HG02885 (cell line): ENCODE measurements at regions not wholly inside any gene's neighbourhood (a gene's known extent, or its start where the extent isn't known, plus 50 kb on each side); places are given as distances from the start of the nearest gene placed in this dataset.
"Not testable (repeated sequence)": the region's sequence is repeated elsewhere in the genome, so short reads cannot be mapped to it uniquely, and the experiment has no call there.

ENCODE experiments used
- ATAC-seq: cut with Tn5 transposase; IDR thresholded peaks from one replicate; pipeline ENCODE4 v1.9.1; 2021; ENCODE audit warnings: mild to moderate bottlenecking; ENCODE audit not compliant: unreplicated experiment, poor library complexity

- no peak for ATAC-seq
These were observed 164.7 kb upstream of the TRPM3 start for GRCh38 chr9:71286146-71286545.

DNA sequence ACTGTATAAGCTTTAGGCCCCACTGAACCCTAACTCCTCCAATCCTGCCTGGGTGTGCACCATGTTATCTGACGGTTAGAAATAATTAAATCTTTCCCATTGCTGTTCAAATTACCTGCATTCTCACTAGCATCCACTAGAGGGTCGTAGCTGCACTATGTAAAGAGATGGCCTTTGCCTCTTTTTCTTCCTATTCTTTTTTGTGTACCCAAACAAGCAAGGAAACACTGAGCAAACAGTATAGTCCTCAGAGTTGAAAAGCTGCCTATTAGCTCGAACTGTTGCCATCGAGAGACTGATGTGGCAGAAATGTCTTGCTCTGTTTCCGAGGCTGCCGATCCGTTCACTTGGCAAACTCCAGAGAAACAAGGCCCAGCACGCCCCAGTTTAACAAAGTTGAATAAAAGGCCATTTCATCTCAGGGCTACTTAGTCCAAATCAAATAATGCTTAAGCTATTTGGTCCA lies 163.8 kb upstream of the TRPM3 start:
- ATAC-seq, result peak; percentile 90

DNA sequence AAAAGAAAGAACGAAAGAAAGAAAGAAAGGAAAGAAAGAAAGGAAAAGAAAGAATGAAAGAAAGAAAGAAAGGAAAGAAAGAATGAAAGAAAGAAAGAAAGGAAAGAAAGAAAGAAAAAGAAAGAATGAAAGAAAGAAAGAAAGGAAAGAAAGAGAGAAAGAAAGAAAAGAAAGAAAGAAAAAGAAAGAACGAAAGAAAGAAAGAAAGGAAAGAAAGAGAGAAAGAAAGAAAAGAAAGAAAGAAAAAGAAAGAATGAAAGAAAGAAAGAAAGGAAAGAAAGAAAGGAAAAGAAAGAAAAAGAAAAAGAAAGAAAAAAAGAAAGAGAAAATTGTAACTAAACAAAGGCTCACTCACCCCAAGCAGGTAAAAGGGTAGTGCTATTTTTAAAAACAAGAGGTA lies 160.7 kb upstream of the TRPM3 start:
- ATAC-seq, result not testable (repeated sequence)

- no peak for ATAC-seq
These were observed 157.8 kb upstream of the TRPM3 start for GRCh38 chr9:71279151-71279739.

DNA sequence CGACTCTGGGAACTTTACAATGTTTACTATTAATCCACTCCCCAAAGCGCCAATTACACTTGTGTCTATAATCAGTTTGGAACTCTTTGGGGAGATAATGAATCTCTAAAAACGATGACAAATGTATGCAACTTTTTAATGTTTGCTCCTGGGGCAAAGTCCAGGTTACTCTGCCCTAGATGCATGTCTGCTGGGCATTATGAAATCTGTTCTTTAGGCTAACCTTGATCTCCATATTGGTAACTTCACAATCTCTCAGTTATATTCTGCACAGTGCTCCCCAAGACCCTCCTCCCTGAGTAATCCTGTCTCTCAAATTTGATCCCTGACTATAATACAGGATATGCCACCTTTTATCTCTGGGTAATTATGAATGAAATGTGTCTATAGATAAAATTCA lies 152.2 kb upstream of the TRPM3 start:
- no peak for ATAC-seq

DNA sequence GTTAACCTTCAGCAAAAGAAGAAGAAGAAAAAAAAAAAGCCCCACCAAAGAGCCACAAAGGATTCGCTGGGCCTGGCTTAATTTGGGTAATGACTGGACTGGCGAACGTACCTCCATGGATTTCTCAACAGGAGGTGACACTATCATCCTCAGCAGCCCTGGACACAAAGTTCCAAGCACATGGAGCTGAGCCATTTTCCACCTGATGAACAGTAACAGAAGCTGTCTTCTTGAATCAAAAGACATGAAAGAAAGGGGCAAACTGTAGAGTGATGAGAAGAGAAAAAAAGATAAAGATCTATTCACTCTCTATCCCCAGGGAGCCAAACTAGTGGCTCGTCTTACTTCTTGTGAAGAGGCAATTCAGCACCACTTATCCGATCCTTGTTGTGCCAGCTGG lies 150.2 kb upstream of the TRPM3 start:
- no peak for ATAC-seq

DNA sequence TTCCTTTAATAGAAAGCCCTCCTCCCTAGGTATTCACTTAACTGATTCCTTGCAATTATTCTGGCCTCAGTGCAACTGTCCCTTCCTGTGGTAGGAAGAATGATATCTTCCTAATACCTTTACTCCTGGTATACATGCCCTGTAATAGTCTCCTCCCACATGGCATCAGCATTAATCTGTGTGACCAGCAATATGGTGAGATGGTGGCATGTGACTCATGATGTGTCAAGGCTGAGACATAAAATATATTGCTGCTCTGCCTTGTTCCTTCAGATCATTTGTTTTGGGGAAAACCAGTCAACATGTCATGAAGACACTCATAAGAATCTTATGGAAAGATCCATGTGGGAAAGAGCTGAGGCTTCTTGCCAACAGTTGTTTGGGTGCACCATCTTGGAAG lies 149.1 kb upstream of the TRPM3 start:
- ATAC-seq, result no peak

- no peak for ATAC-seq
These were observed 148.4 kb upstream of the TRPM3 start for GRCh38 chr9:71269859-71270258.

DNA sequence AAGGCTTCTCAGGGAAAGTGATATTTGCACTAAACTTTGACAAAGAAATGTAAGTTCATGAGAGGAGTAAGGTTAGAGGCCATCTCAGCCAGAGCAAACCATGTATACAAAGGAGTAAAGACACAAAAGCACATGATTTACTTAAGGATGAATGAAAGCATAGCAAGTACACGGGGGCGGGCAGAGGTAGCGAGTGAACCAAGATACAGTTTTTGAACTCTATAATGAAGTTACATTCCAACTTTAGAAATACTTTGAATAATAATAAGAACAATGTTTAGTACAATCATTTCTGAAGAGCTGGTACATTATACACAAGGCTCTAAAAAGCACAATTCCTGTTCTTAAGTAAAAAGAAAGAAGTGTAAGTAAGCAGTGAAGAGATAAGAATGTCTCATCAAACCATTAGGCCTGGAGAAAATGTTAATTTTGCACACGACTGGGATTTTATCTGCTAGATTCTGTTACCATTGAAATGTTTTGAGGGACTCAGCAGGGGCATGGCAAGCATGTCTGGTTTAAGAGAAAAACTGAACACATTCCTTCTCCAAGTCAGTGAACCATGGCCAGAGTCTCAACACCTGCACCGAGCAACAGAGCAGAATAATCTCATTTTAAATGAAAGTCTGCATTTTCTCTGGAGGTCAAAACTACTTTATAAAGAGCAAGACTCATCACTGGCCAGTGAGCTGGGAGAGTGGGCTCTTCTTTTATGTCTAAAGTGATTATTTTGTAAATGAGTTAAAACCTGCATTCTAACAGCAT lies 147.6 kb upstream of the TRPM3 start:
- ATAC-seq, result no peak

DNA sequence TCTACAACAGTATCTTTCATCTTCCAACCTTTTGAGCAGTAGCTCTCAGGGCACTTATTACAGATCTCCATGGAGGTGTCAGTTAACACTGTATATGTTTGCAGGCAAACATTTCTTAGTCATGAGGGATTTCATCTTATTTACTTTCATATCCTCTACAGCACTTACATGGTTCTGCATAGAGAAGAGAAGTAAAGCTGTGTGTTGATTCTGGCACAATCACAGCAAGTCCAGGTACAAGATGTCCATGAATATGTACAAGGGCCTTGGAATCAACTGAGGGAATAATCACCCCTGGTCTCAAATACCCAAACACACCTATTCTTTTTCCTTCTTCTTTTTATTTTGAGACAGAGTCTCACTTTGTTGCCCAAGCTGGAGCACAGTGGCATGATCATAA lies 142.0 kb upstream of the TRPM3 start:
- no peak for ATAC-seq

GRCh38 chr9:71260419-71260818 lies 139.0 kb upstream of the TRPM3 start:
- ATAC-seq, result not testable (repeated sequence)

DNA sequence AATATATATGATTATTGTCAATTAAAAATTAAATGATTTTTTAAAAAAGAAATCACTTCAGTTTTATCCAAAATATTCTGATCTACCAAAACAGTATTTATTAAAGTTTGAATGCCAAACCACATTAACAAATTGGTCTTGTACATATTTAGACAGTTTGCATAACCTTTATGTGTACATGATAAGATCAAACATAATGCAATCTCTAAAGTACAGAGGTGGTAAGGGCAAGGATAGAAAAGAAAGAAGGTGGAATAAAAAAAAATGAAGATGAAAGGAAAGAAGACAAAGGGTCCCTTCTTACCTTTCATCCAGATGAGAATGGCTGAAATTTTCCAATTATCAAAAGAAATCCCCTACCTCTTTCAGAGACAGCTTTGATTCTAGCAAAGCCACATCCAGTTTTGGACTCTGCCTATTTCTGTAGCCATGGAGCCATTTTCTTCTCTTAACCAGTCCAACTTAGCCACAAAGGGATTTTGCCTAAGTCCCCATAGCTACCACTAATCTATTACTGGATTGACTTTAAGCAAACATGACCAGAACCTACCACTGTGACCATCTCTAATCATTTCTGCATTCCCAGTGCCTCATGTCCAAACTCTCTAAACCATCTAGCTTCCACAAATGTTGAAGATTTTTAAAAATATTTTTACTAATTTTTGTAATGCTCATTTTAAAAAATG lies 133.3 kb upstream of the TRPM3 start:
- ATAC-seq, result no peak

GRCh38 chr9:71253011-71253410 lies 131.6 kb upstream of the TRPM3 start:
- ATAC-seq, result no peak

DNA sequence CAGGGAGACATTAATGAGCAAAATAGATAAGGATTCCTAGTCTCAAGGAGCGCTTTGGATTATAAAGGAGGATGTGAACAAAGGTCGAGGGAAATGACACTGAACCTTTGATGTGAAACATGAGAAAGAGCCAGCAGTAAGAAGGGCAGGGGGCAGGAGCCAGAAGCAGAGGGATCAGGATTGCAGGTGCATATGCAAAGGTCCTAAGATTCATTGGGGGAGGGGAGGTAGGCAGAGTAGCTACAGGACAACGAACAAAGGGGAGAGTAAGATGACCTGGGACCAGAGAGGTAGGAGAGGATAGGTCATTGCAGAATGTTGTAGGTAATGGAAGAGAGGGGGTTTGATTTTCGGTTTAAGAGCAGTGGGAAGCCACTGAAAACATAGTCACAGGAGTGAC lies 129.2 kb upstream of the TRPM3 start:
- ATAC-seq, result no peak

- ATAC-seq, result peak; percentile 93
These were observed 128.4 kb upstream of the TRPM3 start for GRCh38 chr9:71249729-71250317.

GRCh38 chr9:71245651-71246050 lies 124.2 kb upstream of the TRPM3 start:
- ATAC-seq, result no peak

GRCh38 chr9:71243951-71244350 lies 122.5 kb upstream of the TRPM3 start:
- no peak for ATAC-seq

DNA sequence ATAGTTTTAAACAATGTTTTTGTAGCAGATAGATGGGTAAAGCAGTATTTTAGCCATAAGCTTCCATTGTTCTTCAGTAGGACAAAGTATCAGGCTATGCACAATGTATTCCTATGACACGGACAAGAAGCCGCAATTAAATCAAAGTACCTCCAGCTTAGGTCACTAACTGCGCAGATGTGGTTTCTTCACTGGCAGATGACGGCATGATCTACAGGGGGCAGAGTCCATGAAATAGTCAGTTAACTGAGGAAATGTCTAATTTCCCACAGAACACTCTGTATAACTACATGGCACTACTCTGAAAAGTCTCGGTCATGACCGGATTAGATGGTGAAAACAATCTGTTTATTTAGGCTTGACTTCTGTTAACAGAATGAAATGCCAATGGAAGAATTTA lies 120.7 kb upstream of the TRPM3 start:
- ATAC-seq, result no peak

DNA sequence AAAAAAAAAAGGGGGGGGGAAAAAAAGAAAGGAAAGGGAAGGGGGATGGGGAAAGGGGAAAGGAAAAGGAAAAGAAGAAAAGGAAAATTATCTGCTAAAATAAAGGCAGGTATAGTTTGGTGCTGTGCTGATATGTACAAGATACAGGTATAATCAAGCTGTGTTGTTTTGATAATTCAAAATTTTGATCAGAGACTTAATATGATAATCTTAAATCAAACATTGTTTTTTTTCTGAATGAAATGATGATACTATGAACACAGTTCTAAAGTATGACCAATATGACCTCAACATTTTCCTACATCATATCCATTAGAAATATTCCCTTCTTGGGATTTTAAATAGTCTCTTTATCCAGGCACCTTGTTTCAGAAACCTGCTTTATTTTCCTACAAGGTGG lies 115.6 kb upstream of the TRPM3 start:
- ATAC-seq, result no peak

GRCh38 chr9:71233646-71234045 lies 112.2 kb upstream of the TRPM3 start:
- no peak for ATAC-seq

DNA sequence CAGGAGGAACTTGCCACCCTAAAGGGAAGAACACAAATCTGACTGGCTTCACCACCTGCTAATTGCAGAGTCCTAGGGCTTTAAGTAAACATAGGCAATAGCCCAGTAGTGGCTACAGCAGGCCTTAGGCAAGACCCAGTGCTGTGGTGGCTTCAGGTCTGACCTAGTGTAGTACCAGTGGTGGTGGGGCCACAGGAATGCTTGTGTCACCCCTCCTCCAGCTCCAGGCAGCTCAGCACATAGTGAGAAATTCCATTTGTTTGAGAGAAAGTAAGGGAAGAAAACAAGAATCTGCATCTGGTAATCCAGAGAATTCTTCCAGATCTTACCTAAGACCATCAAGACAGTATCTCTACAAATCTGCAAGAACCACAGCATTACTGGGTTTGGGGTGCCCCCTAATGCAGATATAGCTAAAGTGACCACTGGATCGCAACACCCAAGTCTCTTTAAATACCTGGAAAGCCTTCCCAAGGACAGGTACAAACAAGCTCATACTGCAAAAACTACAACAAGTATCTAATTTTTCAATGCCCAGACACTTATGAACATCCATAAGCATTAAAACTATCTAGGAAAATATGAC lies 102.6 kb upstream of the TRPM3 start:
- ATAC-seq, result no peak
